Activated CD8-positive, alpha-beta memory T cell treated with anti-CD3 and anti-CD28 coated beads, Interleukin-2, amount 50 U/mL, for 48 hours (primary cell): ENCODE measurements at regions not wholly inside any gene's neighbourhood (a gene's known extent, or its start where the extent isn't known, plus 50 kb on each side); places are given as distances from the start of the nearest gene placed in this dataset.
"Not testable (repeated sequence)": the region's sequence is repeated elsewhere in the genome, so short reads cannot be mapped to it uniquely, and the experiment has no call there.

ENCODE experiments used
- DNase-seq: peaks from one replicate; pipeline ENCODE4 v3.0.0-alpha.2; 2020

DNA sequence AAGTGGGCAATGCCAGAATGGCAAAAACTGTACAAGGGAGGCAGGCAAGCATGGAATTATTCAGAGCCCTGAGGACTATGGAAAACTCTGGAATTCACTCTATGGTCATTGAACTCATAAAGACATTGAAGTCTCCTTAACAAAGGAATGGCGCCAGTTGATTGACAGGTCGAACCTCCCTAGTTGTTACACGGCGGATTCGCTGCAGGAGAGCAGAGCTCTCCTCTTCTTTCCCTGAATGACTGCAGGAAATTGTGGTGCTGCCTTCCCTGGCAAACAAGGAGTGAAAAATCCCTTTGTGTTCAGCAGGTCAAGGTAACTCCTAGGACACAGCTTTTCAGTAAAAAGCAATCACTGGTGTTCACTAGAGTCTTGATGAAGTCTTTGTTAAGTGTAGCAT is 732.8 kb upstream of the FRG1 start:
- no peak for DNase-seq

DNA sequence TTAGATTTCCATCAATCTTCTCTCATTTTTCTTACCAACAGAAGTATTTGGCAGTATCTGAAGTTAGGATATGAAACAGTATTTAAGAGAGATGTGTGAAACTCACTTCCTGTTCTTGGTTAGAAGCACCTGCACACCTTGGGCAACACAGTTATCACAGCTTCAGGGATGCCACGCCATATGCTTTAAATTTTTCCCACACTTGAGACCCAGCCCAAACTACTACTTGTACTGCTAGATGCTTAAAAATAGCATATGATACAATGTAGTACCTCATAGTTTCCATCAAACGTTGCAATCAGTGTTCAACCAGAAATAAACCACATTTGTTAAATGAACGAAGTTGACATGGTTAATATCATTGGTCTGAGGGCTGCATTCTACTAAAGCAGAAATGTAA is 725.1 kb upstream of the FRG1 start:
- DNase-seq: no peak

DNA sequence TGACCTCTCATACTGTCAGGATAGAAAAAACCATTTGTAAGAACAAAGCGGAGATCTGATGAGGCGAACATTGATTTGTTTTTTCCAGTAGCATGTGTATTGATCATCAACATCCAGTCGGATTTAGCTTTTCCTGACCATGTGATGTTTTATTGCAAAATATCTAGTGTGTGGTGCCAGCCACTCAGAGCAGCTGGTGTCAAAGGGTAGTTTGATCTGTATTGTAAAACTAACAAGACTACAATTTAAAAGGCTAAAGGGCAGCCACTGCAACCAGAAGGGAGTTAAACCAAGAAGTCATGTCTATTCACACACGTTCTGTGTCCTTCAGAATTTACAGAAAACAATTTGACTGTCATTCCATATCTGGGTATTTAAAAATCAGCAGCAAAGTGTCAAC is 719.0 kb upstream of the FRG1 start:
- no peak for DNase-seq

DNA sequence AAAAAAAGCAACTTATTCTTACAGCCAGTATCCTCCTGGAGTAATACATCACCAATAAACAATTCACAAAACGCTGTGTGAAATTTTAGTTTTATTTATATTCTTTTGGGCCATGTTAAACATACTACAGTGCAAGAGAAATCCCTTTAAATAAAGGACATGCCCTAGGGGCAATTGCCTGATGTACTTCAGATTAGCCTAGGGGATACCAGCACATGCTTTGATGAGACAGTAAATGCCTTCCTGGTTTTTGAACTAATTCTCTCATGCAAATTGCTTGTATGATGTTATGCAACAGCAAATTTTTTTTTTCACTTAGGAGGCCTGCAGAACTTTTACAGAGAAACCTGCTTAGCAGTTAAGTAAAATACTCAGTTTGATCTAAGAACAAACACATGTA is 711.9 kb upstream of the FRG1 start:
- no peak for DNase-seq

DNA sequence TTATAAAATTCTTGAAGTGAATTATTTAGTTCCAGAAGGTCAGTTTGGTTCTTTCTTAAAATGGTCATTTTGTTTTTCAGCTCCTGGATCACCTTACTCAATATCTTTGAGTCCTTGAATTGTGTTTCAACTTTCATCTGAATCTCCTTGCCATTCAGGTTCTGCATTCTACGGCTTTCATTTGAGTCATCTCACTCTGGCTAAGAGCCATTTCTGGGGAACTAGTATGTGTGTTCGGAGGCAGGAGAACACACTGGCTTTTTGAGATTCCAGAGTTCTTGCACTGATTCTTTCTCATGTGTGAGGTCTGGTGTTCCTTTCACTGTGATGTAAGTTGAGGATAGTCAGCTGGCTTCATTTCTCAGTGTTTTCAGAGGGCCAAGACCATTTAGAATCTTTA is 708.4 kb upstream of the FRG1 start:
- no peak for DNase-seq

DNA sequence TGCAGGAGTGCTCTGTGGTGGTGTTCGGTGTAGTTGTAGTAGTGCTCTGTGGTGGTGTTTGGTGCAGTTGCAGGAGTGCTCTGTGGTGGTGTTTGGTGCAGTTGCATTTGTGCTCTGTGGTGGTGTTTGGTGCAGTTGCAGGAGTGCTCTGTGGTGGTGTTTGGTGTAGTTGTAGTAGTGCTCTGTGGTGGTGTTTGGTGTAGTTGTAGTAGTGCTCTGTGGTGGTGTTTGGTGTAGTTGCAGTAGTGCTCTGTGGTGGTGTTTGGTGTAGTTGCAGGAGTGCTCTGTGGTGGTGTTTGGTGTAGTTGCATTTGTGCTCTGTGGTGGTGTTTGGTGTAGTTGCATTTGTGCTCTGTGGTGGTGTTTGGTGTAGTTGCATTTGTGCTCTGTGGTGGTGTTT is 706.9 kb upstream of the FRG1 start:
- DNase-seq: not testable (repeated sequence)

DNA sequence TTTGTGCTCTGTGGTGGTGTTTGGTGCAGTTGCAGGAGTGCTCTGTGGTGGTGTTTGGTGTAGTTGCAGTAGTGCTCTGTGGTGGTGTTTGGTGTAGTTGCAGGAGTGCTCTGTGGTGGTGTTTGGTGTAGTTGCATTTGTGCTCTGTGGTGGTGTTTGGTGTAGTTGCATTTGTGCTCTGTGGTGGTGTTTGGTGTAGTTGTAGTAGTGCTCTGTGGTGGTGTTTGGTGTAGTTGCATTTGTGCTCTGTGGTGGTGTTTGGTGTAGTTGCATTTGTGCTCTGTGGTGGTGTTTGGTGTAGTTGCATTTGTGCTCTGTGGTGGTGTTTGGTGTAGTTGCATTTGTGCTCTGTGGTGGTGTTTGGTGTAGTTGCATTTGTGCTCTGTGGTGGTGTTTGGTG is 705.7 kb upstream of the FRG1 start:
- DNase-seq: not testable (repeated sequence)

DNA sequence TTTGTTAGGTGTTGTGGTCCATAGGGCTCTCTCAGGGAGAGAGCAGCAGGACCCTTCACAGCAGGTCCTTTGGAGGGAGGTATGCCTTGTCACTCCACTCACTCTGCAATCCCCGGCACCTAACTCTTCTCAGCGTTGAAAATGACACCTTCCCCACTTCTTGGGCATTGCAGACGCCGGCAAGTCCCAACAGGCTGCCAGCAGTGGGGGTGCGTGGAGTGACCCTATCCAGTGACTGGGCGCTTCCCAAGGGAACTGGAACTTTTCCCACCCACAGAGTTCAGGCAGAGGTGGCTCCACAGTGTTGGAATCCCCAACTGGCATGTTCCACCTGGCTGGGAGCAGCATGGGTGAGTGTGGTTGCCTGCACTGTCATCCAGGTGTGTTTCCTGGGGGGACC is 705.1 kb upstream of the FRG1 start:
- no peak for DNase-seq

DNA sequence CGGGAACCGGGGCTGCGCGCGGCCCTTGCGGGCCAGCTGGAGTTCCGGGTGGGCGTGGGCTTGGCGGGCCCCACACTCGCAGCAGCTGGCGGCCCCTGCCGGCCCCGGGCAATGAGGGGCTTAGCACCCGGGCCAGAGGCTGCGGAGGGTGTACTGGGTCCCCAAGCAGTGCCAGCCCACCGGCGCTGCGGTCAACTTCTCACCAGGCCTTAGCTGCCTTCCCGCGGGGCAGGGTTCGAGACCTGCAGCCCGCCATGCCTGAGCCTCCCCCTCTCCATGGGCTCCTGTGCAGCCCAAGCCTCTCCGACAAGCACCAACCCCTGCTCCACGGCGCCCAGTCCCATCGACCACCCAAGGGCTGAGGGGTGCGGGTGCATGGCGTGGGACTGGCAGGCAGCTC is 704.4 kb upstream of the FRG1 start:
- DNase-seq: not testable (repeated sequence)

DNA sequence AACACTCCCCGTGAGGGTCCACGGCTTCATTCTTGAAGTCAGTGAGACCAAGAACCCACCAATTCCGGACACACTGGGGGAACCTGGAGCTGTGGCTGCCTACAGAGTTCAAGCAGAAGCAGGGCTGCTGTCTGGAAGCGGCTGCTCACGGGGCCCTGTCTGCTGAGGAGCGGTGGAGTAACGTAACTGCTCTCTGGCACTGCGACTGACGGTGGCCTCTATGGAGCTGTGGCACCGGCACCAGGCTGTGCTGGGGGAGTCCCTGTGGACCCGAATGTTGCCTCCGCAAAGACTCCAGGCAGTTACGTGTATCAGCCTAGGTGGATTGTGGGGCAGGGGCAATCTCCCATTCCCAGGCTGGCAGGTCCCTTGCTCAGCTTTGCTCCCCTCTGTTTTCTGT is 703.3 kb upstream of the FRG1 start:
- no peak for DNase-seq

DNA sequence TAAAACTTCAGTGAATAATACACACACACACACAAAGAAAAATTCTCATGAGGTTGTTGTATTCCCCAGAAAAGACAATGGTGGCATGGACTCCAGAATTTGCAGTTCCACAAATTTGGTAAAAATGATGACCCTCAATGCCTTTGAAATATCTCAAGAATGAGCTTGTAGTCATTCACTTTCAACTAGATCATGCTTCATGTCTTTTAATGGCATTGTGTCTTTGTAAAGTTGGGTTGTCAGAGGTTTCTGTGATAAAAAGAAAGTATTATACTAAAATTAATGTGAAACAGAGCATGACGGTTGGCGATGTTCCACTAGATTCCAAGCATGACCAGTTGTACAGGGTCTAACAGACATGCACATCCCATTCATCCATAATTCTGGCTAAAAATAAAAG is 685.0 kb upstream of the FRG1 start:
- DNase-seq: no peak

DNA sequence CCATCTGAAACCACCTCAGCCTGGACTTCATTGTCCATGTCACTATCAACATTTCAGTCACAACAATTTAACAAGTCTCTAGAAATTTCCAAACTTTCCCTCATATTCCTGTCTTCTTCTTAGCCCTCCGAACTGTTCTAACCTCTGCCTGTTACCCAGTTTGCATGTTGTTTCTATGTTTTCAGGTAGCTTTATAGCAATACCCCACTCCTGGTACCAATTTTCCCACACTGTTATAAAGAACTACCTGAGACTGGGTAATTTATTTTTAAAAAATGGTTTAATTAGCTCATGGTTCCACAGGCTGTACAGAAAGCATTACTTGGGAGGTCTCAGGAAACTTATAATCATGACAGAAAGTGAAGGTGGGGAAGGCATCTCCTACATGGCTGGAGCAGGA is 679.2 kb upstream of the FRG1 start:
- no peak for DNase-seq

DNA sequence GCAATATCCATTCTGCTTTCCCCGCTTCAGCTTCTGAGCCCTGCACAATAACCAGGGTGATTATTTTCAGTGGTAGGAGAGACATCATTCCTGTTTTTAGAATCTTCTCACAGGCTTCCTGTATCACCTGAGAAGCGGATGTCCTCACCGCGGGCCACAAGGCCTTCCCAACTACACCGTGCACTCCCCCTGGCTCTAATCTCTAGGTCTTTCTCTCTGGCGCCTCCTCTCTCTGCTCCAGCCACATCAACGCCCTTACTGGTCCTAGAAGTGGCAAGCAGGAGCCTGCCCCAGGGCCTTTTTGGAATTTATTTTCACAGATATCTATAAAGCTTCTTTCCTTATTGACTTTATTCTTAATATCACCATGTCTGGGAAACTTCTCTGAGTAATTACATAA is 675.2 kb upstream of the FRG1 start:
- DNase-seq: no peak

DNA sequence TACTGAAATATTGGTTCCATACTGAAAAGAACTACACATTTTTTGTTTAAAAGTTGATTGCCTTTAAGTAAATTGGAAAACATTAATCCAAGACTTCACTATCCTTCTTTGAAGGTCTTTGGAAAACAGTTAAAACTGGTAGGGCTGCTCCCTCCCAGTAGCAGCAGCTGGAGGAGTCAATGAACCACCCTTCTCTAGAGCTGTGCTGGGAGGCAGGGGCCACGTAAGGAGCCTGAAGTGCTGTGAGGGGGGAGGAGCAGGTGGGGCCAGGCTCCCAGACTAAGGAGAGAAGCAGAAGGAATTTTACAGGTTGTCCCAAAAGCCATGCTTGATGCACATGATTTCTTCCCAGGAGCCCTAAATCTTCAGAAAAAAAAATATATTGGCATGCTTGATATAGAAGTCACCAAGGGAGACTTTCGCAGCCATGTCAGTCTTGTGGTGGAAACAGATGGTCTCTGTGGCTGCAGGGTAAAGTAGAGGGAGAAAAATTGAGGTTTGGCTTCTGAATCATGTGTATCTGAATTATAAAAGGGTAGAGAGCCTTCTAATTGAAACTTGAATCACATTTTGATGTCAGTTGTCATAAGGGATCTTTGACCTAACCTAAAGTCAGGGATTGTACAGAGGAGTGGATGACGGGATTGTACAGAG is 673.2 kb upstream of the FRG1 start:
- DNase-seq: no peak

DNA sequence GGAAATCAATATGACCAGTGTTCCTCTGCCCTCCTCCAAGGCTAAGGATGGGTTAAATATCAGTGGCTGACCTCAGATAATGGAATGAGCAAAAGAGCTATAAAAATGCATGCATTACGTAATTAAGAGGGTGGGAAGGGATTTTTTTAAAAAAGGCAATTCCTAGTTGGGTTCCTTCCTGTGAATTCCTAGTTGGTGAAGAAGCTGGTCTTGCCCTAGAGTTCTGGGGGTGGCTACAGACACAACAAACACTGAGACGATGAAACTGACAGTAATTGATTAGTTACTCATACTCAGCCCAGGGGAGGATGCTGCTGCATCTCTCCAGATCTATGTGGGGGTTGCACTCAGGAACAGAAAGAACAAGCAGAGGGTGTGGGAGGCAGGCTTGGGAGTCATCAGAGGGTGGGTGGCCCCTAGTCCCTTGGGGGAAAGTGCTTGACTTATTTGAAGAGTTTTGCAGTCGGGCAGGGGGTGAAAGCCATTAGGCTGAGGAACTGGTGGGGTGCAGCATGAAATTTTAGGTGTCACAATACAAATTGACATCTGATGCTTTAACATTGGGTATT is 662.0 kb upstream of the FRG1 start:
- DNase-seq: no peak

DNA sequence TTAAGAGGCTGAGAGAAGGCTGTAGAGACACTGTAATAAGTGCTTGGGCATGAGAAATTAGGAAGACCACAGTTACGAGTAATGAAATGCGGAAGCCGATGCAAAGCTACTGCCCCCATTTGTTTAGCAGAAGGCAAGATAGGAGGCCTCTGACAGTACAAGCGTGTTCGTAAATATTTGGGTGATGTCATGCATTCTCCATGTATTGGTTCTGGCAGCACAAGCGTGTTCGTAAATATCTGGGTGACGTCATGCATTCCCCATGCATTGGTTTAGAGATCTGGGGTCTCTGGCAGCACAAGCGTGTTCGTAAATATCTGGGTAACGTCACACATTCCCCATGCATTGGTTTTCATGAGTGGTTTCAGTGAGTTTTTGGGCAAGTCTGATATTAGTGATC is 661.5 kb upstream of the FRG1 start:
- no peak for DNase-seq

DNA sequence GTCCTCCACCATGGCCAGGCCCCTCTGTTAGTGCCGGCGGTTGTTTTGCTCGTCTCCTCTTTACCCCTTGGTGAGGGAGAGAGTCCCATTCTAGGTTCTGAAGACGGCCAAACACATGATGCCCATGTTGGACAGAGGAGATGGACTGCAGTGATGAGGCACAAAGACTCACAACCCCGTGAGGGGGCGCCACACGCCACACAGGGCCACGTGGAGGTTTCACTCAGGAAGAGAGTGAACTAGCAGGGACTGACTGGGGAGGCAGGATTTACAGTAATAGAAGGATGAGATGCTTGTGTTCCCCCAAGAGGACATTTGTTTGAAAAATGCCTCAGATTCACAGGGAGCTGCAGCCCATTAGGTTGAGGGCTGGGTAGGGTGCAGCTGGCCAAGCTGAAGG is 655.3 kb upstream of the FRG1 start:
- DNase-seq: no peak

DNA sequence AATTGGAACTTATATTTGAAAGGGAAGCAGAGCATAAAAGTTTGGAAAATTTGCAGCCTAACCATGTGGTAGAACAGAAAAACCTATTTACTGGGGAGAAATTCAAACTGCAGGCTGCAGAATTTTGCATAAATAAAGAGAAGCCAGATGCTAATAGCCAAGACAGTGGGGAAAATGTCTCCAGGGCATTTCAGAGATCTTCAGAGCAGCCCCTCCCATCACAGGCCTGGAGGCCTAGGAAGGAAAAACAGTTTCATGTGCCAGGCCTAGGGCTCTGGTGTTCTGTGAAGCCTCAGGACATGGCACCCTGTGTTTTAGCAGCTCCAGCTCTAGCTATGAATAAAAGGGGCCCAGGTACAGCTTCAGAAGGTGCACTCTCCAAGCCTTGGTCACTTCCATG is 648.7 kb upstream of the FRG1 start:
- DNase-seq: no peak

DNA sequence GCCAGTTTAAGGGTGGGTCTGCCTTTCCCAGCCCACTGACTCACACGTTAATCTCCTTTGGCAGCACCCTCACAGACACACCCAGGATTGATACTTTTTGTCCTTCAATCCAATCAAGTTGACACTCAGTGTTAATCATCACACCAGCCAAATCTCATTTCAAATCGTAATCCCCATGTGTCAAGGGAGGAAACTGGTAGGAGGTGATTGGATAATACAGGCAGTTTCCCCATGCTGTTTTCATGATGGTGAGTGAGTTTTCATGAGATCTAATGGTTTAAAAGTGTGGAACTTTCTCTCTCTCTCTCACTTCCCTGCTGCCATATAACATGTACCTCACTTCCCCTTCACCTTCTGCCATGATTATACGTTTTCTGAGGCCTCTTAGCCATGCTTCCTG is 647.2 kb upstream of the FRG1 start:
- no peak for DNase-seq

DNA sequence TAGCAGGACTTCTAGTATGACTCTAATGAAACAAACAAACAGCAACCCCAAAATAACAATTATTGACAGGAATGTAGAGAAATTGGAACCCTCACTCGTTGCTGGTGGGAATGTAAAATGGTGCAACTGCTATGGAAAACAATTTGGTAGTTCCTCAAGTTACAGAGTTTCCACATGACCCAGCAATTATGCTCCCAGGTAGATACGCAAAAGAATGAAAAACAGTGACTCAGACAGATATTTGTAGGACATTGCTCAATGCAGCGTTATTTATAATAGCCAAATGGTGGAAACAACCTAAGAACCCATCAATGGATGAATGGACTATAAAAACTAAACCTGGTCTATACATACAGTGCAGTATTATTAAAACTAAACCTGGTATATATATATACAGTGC is 646.1 kb upstream of the FRG1 start:
- DNase-seq: no peak

DNA sequence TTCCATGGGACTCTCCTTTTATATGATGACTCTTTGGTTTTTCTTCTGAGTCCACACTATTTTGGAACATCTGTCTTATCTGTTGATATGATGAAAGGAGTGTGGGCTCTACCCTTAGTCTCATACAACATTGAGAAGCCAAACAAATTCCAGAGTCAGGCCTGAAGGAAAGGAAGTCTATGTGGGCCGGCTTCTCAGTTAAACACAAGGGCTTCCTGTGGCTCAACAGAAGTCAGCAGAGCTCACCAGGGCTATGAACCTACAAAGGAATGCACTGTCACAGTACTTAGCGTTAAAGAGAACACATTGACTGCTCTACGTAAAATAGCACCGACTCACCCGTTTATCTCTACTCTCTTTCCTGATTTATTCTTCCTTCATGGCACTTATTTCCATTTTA is 641.0 kb upstream of the FRG1 start:
- DNase-seq: no peak

DNA sequence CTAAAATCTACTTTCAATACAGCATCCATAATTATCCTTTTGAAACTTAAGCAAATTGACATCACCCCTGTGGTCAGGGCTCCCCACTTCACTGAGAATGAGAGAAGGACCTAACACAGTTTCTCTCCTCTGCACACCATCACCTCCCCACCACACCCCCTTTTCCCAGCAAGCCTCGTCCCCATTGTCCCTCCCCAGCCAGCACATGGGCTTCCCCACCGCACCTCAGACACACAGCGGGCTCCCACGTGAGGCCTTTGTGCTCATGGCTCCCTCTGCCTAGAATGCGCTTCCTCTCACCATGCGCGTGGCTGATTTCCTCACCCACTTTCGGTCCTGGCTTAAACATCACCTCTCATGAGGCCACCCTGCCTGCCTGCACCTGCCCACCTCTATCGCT is 639.0 kb upstream of the FRG1 start:
- no peak for DNase-seq

DNA sequence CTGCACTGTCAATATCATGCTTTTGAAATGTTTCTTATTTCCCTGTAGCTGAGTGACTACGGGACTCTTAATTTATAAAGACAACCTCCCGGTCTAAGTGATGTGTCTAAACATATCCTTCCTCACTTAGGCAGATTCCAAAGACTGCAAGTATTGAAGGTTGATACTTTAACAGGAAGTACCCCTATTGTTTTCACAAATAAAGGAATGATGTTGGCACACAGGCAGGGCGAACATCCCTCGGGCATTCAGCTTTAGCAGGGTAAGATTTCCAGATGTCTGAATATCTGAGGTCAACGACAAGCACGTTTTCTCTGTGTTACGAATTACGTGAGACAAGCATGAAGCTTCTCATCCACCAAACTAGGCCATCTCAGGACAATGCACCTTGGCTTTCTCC is 638.0 kb upstream of the FRG1 start:
- DNase-seq: no peak

DNA sequence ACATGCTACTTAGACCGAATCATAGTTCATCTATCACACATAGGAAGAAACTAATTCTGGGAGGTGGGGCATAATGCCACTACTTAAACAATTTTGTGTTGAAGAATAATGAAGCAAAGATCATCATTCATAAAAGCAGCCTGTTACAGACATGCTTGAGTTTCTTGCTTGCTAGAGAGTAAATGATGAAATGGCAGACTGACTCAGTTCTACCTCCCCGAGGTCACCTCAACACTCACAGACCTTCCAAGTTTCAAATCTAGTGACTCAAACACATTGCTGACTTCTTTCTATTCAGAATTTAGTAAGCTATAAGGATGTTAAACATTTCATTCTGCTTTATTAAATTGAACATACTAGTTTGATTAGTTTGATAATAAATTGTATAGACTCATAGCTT is 636.5 kb upstream of the FRG1 start:
- DNase-seq: no peak

DNA sequence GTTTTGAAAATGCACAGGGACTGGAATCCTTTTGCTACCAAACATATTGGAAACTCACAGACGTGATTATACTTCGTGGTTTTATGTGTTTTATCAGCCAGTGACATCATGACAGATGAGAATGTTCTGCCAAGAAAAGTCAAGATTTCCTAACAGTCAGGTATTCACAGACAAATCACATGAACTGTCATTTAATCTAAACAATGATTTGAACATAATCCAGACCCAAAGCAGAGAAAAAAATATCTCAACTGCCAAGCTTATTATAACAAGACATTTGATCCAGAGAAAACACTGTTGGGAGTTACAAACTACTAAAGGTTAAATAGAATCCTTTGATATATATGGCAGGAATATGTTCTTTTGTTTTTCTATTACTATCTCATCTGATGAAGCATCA is 635.9 kb upstream of the FRG1 start:
- no peak for DNase-seq

DNA sequence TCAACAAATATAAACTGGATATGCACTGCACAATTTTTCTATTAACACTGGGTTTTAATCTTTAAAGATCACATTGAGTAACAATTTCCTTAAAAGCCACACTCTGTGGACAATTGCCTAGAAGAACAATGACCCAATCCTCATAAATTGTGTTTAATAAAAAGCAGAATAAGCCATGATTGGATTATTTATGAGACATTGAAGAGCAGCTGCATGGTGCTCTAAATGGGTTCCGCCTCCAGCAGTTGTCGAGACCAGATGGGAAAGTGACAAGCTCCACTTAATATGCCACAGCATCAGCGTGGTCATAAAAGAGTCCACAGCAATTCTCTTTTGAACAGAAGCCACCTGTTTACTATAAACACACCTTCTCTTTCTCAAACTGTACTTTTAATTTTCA is 635.2 kb upstream of the FRG1 start:
- DNase-seq: no peak
